ENCODE measurements at regions not wholly inside any gene's neighbourhood (a gene's known extent, or its start where the extent isn't known, plus 50 kb on each side); places are given as distances from the start of the nearest gene placed in this dataset.
"Not testable (repeated sequence)": the region's sequence is repeated elsewhere in the genome, so short reads cannot be mapped to it uniquely, and the experiment has no call there.

GRCh38 chr18:78818961-78819360 is 160.7 kb upstream of the SALL3 start:
- H3K4me1 ChIP-seq (ENCODE audit: control insufficient read depth, insufficient read depth, low read length), result no peaks in the 10 kb centered on the region
- H3K4me3 ChIP-seq (ENCODE audit: low read length), result no peak overlapping the region
- H3K36me3 ChIP-seq (ENCODE audit: control insufficient read depth, insufficient read depth, low read length), result no peaks in the 10 kb centered on the region
- no peak overlapping the region for H3K27ac ChIP-seq (ENCODE audit: low read depth, low read length)
- no peak overlapping the region for H3K9ac ChIP-seq (ENCODE audit: low read length)
- no peaks in the 10 kb centered on the region for H3K27me3 ChIP-seq (ENCODE audit: control insufficient read depth, insufficient read depth, low read length)

DNA sequence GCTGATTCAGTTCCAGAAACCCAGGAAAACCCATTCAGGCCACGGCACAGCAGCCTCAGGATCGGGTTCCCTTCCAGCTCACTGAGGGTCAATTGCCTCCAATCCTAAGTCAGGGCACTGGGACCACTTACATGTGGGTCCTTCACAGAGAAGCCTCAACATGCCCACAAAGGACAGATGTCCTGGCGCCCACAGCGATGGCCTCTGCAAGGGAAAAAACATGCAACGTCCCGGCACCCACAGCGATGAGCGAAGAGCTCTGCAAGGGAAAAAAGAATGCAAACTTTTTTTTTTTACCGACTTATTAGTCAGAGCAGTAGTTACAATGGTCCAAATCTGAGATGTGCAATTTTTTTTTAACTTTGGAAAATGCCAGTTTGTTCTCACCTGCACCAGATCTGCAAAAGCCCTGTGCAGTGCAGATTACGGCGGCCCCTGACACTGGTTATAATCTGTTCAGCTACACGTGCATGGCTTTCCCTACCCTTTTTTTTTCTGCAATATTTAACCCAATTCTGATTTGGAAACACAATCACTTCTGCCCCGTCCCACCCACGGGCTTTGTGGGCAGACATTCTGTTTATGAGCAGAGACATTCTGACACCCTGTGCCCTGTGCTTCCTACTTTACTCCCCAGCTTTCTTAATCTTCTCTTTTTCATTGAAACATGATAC is 159.3 kb upstream of the SALL3 start:
- H3K4me1 ChIP-seq (ENCODE audit: control insufficient read depth, insufficient read depth, low read length), result no peaks in the 10 kb centered on the region
- H3K9ac ChIP-seq (ENCODE audit: low read length), result no peak overlapping the region
- H3K4me3 ChIP-seq (ENCODE audit: low read length), result no peak overlapping the region
- no peak overlapping the region for H3K27ac ChIP-seq (ENCODE audit: low read depth, low read length)
- no peaks in the 10 kb centered on the region for H3K27me3 ChIP-seq (ENCODE audit: control insufficient read depth, insufficient read depth, low read length)
- H3K36me3 ChIP-seq (ENCODE audit: control insufficient read depth, insufficient read depth, low read length), result no peaks in the 10 kb centered on the region

DNA sequence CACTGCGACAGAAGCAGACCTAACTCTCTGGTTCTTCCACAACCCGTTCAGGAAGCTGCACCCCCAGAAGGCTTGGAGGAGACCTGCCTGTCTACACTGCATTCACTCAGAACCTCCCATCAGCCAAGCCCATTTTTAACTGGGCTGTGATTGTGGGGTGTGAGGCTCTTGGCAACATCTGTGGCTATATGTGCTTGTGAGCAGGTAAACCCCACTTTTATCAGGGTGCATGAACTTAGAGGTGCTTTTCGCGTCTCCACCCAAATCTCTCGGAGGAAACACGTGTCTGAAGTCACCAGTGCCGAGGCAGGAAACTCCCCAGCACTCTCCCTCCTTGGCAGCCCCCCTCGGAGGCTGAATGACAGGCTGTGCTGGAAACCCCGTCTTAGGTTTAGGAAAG is 158.2 kb upstream of the SALL3 start:
- Histone ChIP-seq H3K4me1 (ENCODE audit: control insufficient read depth, insufficient read depth, low read length) (no peaks in the 10 kb centered on the region), H3K36me3 (ENCODE audit: control insufficient read depth, insufficient read depth, low read length) (no peaks in the 10 kb centered on the region), H3K9ac (ENCODE audit: low read length) (no peak overlapping the region), H3K4me3 (ENCODE audit: low read length) (no peak overlapping the region), H3K27ac (ENCODE audit: low read depth, low read length) (no peak overlapping the region), H3K27me3 (ENCODE audit: control insufficient read depth, insufficient read depth, low read length) (no peaks in the 10 kb centered on the region)

GRCh38 chr18:78822171-78822948 is 157.3 kb upstream of the SALL3 start:
- H3K27me3 ChIP-seq (ENCODE audit: control insufficient read depth, insufficient read depth, low read length), result no peaks in the 10 kb centered on the region
- H3K4me3 ChIP-seq (ENCODE audit: low read length), result no peak overlapping the region
- H3K36me3 ChIP-seq (ENCODE audit: control insufficient read depth, insufficient read depth, low read length), result no peaks in the 10 kb centered on the region
- no peak overlapping the region for H3K27ac ChIP-seq (ENCODE audit: low read depth, low read length)
- H3K4me1 ChIP-seq (ENCODE audit: control insufficient read depth, insufficient read depth, low read length), result no peaks in the 10 kb centered on the region
- no peak overlapping the region for H3K9ac ChIP-seq (ENCODE audit: low read length)

- H3K27me3 ChIP-seq (ENCODE audit: control insufficient read depth, insufficient read depth, low read length), result no peaks in the 10 kb centered on the region
- H3K4me3 ChIP-seq (ENCODE audit: low read length), result no peak overlapping the region
- no peak overlapping the region for H3K9ac ChIP-seq (ENCODE audit: low read length)
- no peaks in the 10 kb centered on the region for H3K36me3 ChIP-seq (ENCODE audit: control insufficient read depth, insufficient read depth, low read length)
- no peaks in the 10 kb centered on the region for H3K4me1 ChIP-seq (ENCODE audit: control insufficient read depth, insufficient read depth, low read length)
- H3K27ac ChIP-seq (ENCODE audit: low read depth, low read length), result no peak overlapping the region
Measured at GRCh38 chr18:78822949-78823285, 156.7 kb upstream of the SALL3 start.

DNA sequence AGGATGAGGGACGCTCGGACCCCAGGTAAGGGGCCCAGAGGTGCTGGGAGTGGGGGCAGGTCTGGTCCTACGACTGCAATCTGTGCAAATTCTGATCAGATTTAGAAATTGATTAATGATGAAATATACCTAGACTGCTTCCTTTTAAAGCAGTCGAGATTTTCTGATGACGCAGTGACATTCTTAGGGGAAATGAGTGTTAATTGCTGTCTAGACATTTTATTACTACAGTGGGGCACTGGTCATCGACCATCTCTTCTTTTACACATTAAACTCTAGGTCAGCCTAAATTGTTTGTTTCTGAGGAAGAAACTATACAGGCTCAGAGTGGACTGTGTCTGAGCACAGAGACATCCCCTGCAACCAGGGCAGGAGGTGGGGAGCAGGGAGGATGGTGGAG is 154.4 kb upstream of the SALL3 start:
- H3K27ac ChIP-seq (ENCODE audit: low read depth, low read length), result no peak overlapping the region
- no peak overlapping the region for H3K4me3 ChIP-seq (ENCODE audit: low read length)
- no peak overlapping the region for H3K9ac ChIP-seq (ENCODE audit: low read length)
- H3K4me1 ChIP-seq (ENCODE audit: control insufficient read depth, insufficient read depth, low read length), result no peaks in the 10 kb centered on the region
- H3K27me3 ChIP-seq (ENCODE audit: control insufficient read depth, insufficient read depth, low read length), result no peaks in the 10 kb centered on the region
- no peaks in the 10 kb centered on the region for H3K36me3 ChIP-seq (ENCODE audit: control insufficient read depth, insufficient read depth, low read length)

DNA sequence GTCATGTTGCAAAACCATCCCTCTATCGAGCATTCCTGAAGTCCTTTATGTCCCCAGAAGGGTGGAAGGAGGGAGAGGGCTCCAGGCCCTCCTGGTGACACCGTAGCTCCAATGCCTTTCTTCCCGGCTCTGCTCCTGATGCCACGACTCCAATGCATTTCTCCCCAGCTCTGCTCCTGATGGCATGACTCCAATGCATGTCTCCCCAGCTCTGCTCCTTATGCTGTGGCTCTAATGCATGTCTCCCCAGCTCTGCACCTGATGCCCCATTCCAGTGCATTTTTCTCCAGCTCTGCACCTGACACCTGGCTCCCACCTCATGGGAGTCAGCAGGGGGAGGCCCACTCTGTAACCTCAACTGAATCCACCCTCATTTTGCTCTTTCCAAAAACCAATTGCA is 153.0 kb upstream of the SALL3 start:
- H3K4me3 ChIP-seq (ENCODE audit: low read length), result no peak overlapping the region
- H3K27me3 ChIP-seq (ENCODE audit: control insufficient read depth, insufficient read depth, low read length), result no peaks in the 10 kb centered on the region
- no peaks in the 10 kb centered on the region for H3K36me3 ChIP-seq (ENCODE audit: control insufficient read depth, insufficient read depth, low read length)
- no peaks in the 10 kb centered on the region for H3K4me1 ChIP-seq (ENCODE audit: control insufficient read depth, insufficient read depth, low read length)
- H3K9ac ChIP-seq (ENCODE audit: low read length), result no peak overlapping the region
- H3K27ac ChIP-seq (ENCODE audit: low read depth, low read length), result no peak overlapping the region

- no peak overlapping the region for H3K27ac ChIP-seq (ENCODE audit: low read depth, low read length)
- no peaks in the 10 kb centered on the region for H3K4me1 ChIP-seq (ENCODE audit: control insufficient read depth, insufficient read depth, low read length)
- no peaks in the 10 kb centered on the region for H3K36me3 ChIP-seq (ENCODE audit: control insufficient read depth, insufficient read depth, low read length)
- H3K4me3 ChIP-seq (ENCODE audit: low read length), result no peak overlapping the region
- no peak overlapping the region for H3K9ac ChIP-seq (ENCODE audit: low read length)
- H3K27me3 ChIP-seq (ENCODE audit: control insufficient read depth, insufficient read depth, low read length), result no peaks in the 10 kb centered on the region
Measured at GRCh38 chr18:78827141-78827540, 152.5 kb upstream of the SALL3 start.

DNA sequence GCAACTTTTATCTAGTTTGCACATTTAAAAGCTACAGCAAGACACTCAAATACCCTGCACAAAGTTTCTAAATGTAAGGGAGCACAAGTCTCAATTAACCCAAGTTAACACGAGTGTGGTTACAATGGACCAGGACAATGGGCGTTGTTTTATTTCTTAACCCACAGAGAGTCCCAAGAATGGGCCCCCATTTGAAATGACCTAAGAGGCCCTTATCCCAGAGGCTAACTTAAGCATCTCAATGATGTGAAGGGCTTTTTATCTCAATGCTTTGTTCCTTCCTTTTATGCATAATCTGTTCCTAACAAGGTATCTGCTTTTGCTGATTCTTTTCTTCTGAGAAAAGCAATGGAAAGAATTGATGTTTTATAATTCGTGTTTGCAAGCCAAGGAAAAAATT is 151.5 kb upstream of the SALL3 start:
- H3K36me3 ChIP-seq (ENCODE audit: control insufficient read depth, insufficient read depth, low read length), result no peaks in the 10 kb centered on the region
- H3K27ac ChIP-seq (ENCODE audit: low read depth, low read length), result no peak overlapping the region
- no peak overlapping the region for H3K9ac ChIP-seq (ENCODE audit: low read length)
- no peak overlapping the region for H3K4me3 ChIP-seq (ENCODE audit: low read length)
- no peaks in the 10 kb centered on the region for H3K27me3 ChIP-seq (ENCODE audit: control insufficient read depth, insufficient read depth, low read length)
- H3K4me1 ChIP-seq (ENCODE audit: control insufficient read depth, insufficient read depth, low read length), result no peaks in the 10 kb centered on the region

DNA sequence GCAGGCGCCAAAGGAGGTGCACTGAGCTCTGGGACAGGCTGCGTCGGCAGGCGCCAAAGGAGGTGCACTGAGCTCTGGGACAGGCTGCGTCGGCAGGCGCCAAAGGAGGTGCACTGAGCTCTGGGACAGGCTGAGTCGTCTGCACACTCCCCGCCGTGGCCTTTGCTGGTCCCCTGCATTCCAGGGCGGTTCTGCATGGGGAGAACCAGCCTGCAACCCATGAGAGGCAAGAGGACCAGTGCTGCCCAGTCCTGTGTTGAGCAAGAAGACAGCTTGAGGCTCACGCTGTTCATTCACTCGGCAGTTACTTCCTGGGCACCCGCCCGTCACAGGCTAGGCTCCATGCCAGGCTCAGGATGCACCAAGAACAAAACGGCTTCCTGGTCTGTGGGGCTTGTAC is 150.6 kb upstream of the SALL3 start:
- H3K9ac ChIP-seq (ENCODE audit: low read length); H3K27ac ChIP-seq (ENCODE audit: low read depth, low read length); H3K27me3 ChIP-seq (ENCODE audit: control insufficient read depth, insufficient read depth, low read length); H3K4me1 ChIP-seq (ENCODE audit: control insufficient read depth, insufficient read depth, low read length); H3K4me3 ChIP-seq (ENCODE audit: low read length); H3K36me3 ChIP-seq (ENCODE audit: control insufficient read depth, insufficient read depth, low read length): not testable (repeated sequence)

DNA sequence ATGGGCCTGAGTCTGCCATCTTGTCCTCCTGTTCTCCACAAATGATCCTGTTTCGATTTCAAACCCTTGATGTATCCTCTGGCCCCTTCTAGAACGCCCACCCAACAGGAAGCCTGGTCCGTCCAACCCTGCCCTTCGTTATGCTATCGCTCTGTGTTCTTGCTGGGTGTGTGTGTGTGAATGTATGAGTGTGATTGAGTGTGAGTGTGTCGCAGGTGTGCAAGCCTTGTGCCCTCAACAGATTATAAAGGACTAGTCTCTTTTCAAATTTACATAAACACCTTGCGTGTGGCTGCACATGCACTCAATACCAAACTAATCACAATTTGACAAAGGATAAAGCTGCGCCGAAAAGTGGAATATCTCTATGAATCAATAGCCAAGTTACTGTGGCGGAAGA is 149.5 kb upstream of the SALL3 start:
- H3K27me3 ChIP-seq (ENCODE audit: control insufficient read depth, insufficient read depth, low read length), result no peaks in the 10 kb centered on the region
- H3K27ac ChIP-seq (ENCODE audit: low read depth, low read length), result no peak overlapping the region
- no peak overlapping the region for H3K9ac ChIP-seq (ENCODE audit: low read length)
- no peak overlapping the region for H3K4me3 ChIP-seq (ENCODE audit: low read length)
- no peaks in the 10 kb centered on the region for H3K36me3 ChIP-seq (ENCODE audit: control insufficient read depth, insufficient read depth, low read length)
- H3K4me1 ChIP-seq (ENCODE audit: control insufficient read depth, insufficient read depth, low read length), result no peaks in the 10 kb centered on the region

GRCh38 chr18:78830826-78831225 is 148.8 kb upstream of the SALL3 start:
- Histone ChIP-seq H3K4me3 (ENCODE audit: low read length) (no peak overlapping the region), H3K9ac (ENCODE audit: low read length) (no peak overlapping the region), H3K4me1 (ENCODE audit: control insufficient read depth, insufficient read depth, low read length) (no peaks in the 10 kb centered on the region), H3K27ac (ENCODE audit: low read depth, low read length) (no peak overlapping the region), H3K27me3 (ENCODE audit: control insufficient read depth, insufficient read depth, low read length) (no peaks in the 10 kb centered on the region), H3K36me3 (ENCODE audit: control insufficient read depth, insufficient read depth, low read length) (no peaks in the 10 kb centered on the region)

- Histone ChIP-seq H3K4me3 (ENCODE audit: low read length) (no peak overlapping the region), H3K4me1 (ENCODE audit: control insufficient read depth, insufficient read depth, low read length) (no peaks in the 10 kb centered on the region), H3K36me3 (ENCODE audit: control insufficient read depth, insufficient read depth, low read length) (no peaks in the 10 kb centered on the region), H3K9ac (ENCODE audit: low read length) (no peak overlapping the region), H3K27me3 (ENCODE audit: control insufficient read depth, insufficient read depth, low read length) (no peaks in the 10 kb centered on the region), H3K27ac (ENCODE audit: low read depth, low read length) (no peak overlapping the region)
Measured at GRCh38 chr18:78831603-78832002, 148.0 kb upstream of the SALL3 start.
